IMR-90 (cell line): ENCODE measurements at regions not wholly inside any gene's neighbourhood (a gene's known extent, or its start where the extent isn't known, plus 50 kb on each side); places are given as distances from the start of the nearest gene placed in this dataset.

Experiments used
- CTCF ChIP-seq: conservative IDR thresholded peaks from 2 replicates; pipeline ENCODE4 v1.5.1; 2012; ENCODE audit warnings: mild to moderate bottlenecking, low read depth, low read length, improper control_type of control experiment
- ELK1 ChIP-seq: fragments of 150-350 bp; IDR thresholded peaks from 2 replicates; pipeline ENCODE4 v1.6.1; 2016; ENCODE audit warnings: low read depth, mild to moderate bottlenecking, low read length, moderate library complexity, borderline replicate concordance

GRCh38 chr5:114989512-114989911 is 180.2 kb downstream of the TRIM36 start:
- no peak for TF ChIP-seq CTCF
- TF ChIP-seq ELK1: no peak
